IMR-90 (cell line): ENCODE measurements at regions not wholly inside any gene's neighbourhood (a gene's known extent, or its start where the extent isn't known, plus 50 kb on each side); places are given as distances from the start of the nearest gene placed in this dataset.

Experiments used
- ATAC-seq: fragments of 200-7000 bp; cut with Tn5 transposase; 2 replicates; pipeline ENCODE4 v1.9.1; 2020; ENCODE audit warnings: low read depth, mild to moderate bottlenecking, moderate library complexity
- BruUV-seq: library from RNA; stranded (reverse); fragments of 400-500 nt; replicated peaks from 2 replicates; lab custom pipeline; 2021; lab: Mats Ljungman, UMichigan
- CTCF ChIA-PET: fragments of 300-600 bp; formaldehyde crosslinking; extraction: SDS; loops from one replicate; lab custom pipeline; 2021; ENCODE audit warnings: antibody characterized with exemption; lab: Yijun Ruan, JAX
- POLR2A ChIA-PET: fragments of 300-600 bp; sonication (Branson Sonifier 250); formaldehyde crosslinking; loops from one replicate; lab custom pipeline; 2022; ENCODE audit warnings: antibody characterized with exemption; ENCODE audit not compliant: unreplicated experiment; lab: Charles Lee
- DNase-seq: peaks from one replicate; pipeline ENCODE4 v3.0.0; 2013
- H2AFZ ChIP-seq: replicated peaks from 2 replicates; pipeline ENCODE3; 2013; ENCODE audit warnings: low read length, mild to moderate bottlenecking; ENCODE audit not compliant: poor library complexity
- H2AK5ac ChIP-seq: 2 replicates; pipeline ENCODE4 v1.6.1; 2013; ENCODE audit warnings: low read depth, low read length, inconsistent platforms
- H2AK9ac ChIP-seq: replicated peaks from 2 replicates; pipeline ENCODE3; 2013; ENCODE audit warnings: mild to moderate bottlenecking, low read depth, low read length, moderate library complexity; ENCODE audit not compliant: poor library complexity
- H2BK120ac ChIP-seq: 2 replicates; pipeline ENCODE4 v1.6.1; 2013; ENCODE audit warnings: low read depth, low read length, inconsistent platforms
- H2BK15ac ChIP-seq: 3 replicates; pipeline ENCODE4 v1.6.1; 2013; ENCODE audit warnings: low read depth, low read length, inconsistent platforms
- H2BK20ac ChIP-seq: 2 replicates; pipeline ENCODE4 v1.6.1; 2013; ENCODE audit warnings: low read depth, mild to moderate bottlenecking, inconsistent platforms, low read length, moderate library complexity
- H2BK5ac ChIP-seq: 2 replicates; pipeline ENCODE4 v1.6.1; 2013; ENCODE audit warnings: mild to moderate bottlenecking, low read depth, low read length, inconsistent platforms; ENCODE audit not compliant: poor library complexity, severe bottlenecking
- H3K14ac ChIP-seq: replicated peaks from 2 replicates; pipeline ENCODE4 v1.6.1; 2013; ENCODE audit warnings: low read depth, low read length, inconsistent platforms
- H3K18ac ChIP-seq: 2 replicates; pipeline ENCODE4 v1.6.1; 2013; ENCODE audit warnings: low read depth, low read length, control low read depth
- H3K23ac ChIP-seq: 2 replicates; pipeline ENCODE4 v1.6.1; 2013; ENCODE audit warnings: low read depth, low read length, inconsistent platforms
- H3K27ac ChIP-seq: 2 replicates; pipeline ENCODE4 v1.5.1; 2013; ENCODE audit warnings: mild to moderate bottlenecking, control low read depth, low read length; ENCODE audit not compliant: insufficient read depth
- H3K27me3 ChIP-seq: 2 replicates; pipeline ENCODE4 v1.6.1; 2013; ENCODE audit warnings: low read length; ENCODE audit not compliant: control insufficient read depth, insufficient read depth
- H3K36me3 ChIP-seq: 2 replicates; pipeline ENCODE4 v1.6.1; 2013; ENCODE audit warnings: low read length, mixed read lengths; ENCODE audit not compliant: control insufficient read depth, insufficient read depth
- H3K4ac ChIP-seq: 2 replicates; pipeline ENCODE4 v1.6.1; 2013; ENCODE audit warnings: low read depth, low read length, inconsistent platforms
- H3K4me1 ChIP-seq: 2 replicates; pipeline ENCODE4 v1.6.1; 2013; ENCODE audit warnings: low read length, mixed read lengths; ENCODE audit not compliant: control insufficient read depth, insufficient read depth
- H3K4me2 ChIP-seq: 2 replicates; pipeline ENCODE4 v1.6.1; 2013; ENCODE audit warnings: low read depth, mild to moderate bottlenecking, control low read depth, low read length, moderate library complexity
- H3K4me3 ChIP-seq: 2 replicates; pipeline ENCODE4 v1.5.1; 2013; ENCODE audit warnings: low read depth, mild to moderate bottlenecking, control low read depth, low read length, moderate library complexity; ENCODE audit not compliant: insufficient read depth
- H3K56ac ChIP-seq: 2 replicates; pipeline ENCODE4 v1.6.1; 2013; ENCODE audit warnings: low read length, inconsistent platforms; ENCODE audit not compliant: insufficient read depth; ENCODE audit errors: extremely low read depth
- H3K79me1 ChIP-seq, 2 experiments: 2 replicates each; pipeline ENCODE4 v1.6.1; 2013; ENCODE audit warnings: low read length in 2 of 2, inconsistent platforms in 1 of 2, low read depth in 1 of 2
- H3K9ac ChIP-seq: 2 replicates; pipeline ENCODE4 v1.6.1; 2013; ENCODE audit warnings: low read depth, low read length, control low read depth
- H3K9me1 ChIP-seq: 2 replicates; pipeline ENCODE4 v1.6.1; 2013; ENCODE audit warnings: low read length, inconsistent platforms; ENCODE audit not compliant: insufficient read depth
- H3K9me3 ChIP-seq: 2 replicates; pipeline ENCODE4 v1.6.1; 2013; ENCODE audit warnings: low read length; ENCODE audit not compliant: control insufficient read depth, insufficient read depth
- H4K20me1 ChIP-seq: 2 replicates; pipeline ENCODE4 v1.6.1; 2013; ENCODE audit warnings: low read length, inconsistent platforms; ENCODE audit not compliant: insufficient read depth
- H4K5ac ChIP-seq: 2 replicates; pipeline ENCODE4 v1.6.1; 2013; ENCODE audit warnings: mild to moderate bottlenecking, low read depth, low read length, control low read depth
- H4K8ac ChIP-seq, 2 experiments: 2 replicates each; pipeline ENCODE4 v1.6.1; 2013; ENCODE audit warnings: low read depth in 2 of 2, low read length in 2 of 2, control low read depth in 1 of 2, inconsistent platforms in 1 of 2
- H4K91ac ChIP-seq: 2 replicates; pipeline ENCODE4 v1.6.1; 2013; ENCODE audit warnings: low read depth, low read length, inconsistent platforms; ENCODE audit not compliant: insufficient read depth
- BHLHE40 ChIP-seq: fragments of 150-350 bp; IDR thresholded peaks from 2 replicates; pipeline ENCODE4 v1.6.1; 2016; ENCODE audit warnings: mild to moderate bottlenecking, low read depth, low read length
- ELK1 ChIP-seq: fragments of 150-350 bp; IDR thresholded peaks from 2 replicates; pipeline ENCODE4 v1.6.1; 2016; ENCODE audit warnings: low read depth, mild to moderate bottlenecking, low read length, moderate library complexity, borderline replicate concordance
- FOS ChIP-seq: fragments of 150-350 bp; IDR thresholded peaks from 2 replicates; pipeline ENCODE4 v1.6.1; 2016; ENCODE audit warnings: low read depth, low read length
- MAFK ChIP-seq: IDR thresholded peaks from 2 replicates; pipeline ENCODE4 v1.6.1; 2012; ENCODE audit warnings: low read depth, low read length, improper control_type of control experiment
- MXI1 ChIP-seq: IDR thresholded peaks from 2 replicates; pipeline ENCODE4 v1.6.1; 2012; ENCODE audit warnings: low read depth, mild to moderate bottlenecking, low read length, moderate library complexity, borderline replicate concordance
- NFE2L2 ChIP-seq: fragments of 150-350 bp; IDR thresholded peaks from 2 replicates; pipeline ENCODE4 v1.6.1; 2016; ENCODE audit warnings: low read depth, mild to moderate bottlenecking, low read length
- POLR2A ChIP-seq: IDR thresholded peaks from 2 replicates; pipeline ENCODE4 v1.6.1; 2012; ENCODE audit warnings: mild to moderate bottlenecking, low read depth, low read length
- RAD21 ChIP-seq: IDR thresholded peaks from 2 replicates; pipeline ENCODE4 v1.6.1; 2012; ENCODE audit warnings: low read length, improper control_type of control experiment
- RCOR1 ChIP-seq: IDR thresholded peaks from 2 replicates; pipeline ENCODE4 v1.6.1; 2012; ENCODE audit warnings: mild to moderate bottlenecking, low read length, improper control_type of control experiment; ENCODE audit not compliant: insufficient replicate concordance
- RFX5 ChIP-seq: IDR thresholded peaks from 2 replicates; pipeline ENCODE4 v1.8.0; 2012; ENCODE audit warnings: low read depth, mild to moderate bottlenecking, low read length, moderate library complexity
- SMC3 ChIP-seq: fragments of 150-350 bp; IDR thresholded peaks from 2 replicates; pipeline ENCODE4 v1.6.1; 2016; ENCODE audit warnings: low read depth, mild to moderate bottlenecking, antibody characterized with exemption, low read length, moderate library complexity
- USF2 ChIP-seq: fragments of 150-350 bp; IDR thresholded peaks from 2 replicates; pipeline ENCODE4 v1.6.1; 2017; ENCODE audit warnings: mild to moderate bottlenecking, antibody characterized with exemption, low read length, low read depth
- WGBS, 2 experiments: methylation state at CpG; one replicate each; pipeline versions ENCODE4 v1.1.5 to v1.1.7; 2013; ENCODE audit warnings: missing lambda C conversion rate in 2 of 2; ENCODE audit not compliant: insufficient read length in 1 of 2; ENCODE audit errors: extremely low coverage in 2 of 2; 5-methylcytosine and 5-hydroxymethylcytosine counted together
- dilution Hi-C: fragments of 300-500 bp; cut with HindIII; formaldehyde crosslinking; loops from one replicate; pipeline ENCODE4 v1.14.3; 2018; ENCODE audit warnings: low sequenced_read_pairs; ENCODE audit not compliant: unreplicated experiment
- in situ Hi-C: fragments of 300-500 bp; cut with MboI; formaldehyde crosslinking; loops from 3 replicates; pipeline ENCODE4 v1.14.3; 2019; ENCODE audit warnings: low sequenced_read_pairs, inconsistent platforms, mixed read lengths
- intact Hi-C: fragments of 100-400 bp; cut with micrococcal nuclease; formaldehyde crosslinking; loops from 2 replicates; pipeline ENCODE4 v1.10.0; 2022

GRCh38 chr4:14392378-14392777 lies 609.9 kb upstream of the CPEB2 start:
- Histone ChIP-seq H2BK20ac (no peak overlapping the region), H2AFZ (no peak overlapping the region), H3K23ac (no peak overlapping the region), H3K9ac (no peak overlapping the region), H3K4me2 (no peak overlapping the region), H2AK9ac (no peak overlapping the region), H3K27ac (no peak overlapping the region), H4K91ac (no peak overlapping the region), H4K8ac (no peak overlapping the region), H3K36me3 (no peaks in the 10 kb centered on the region), H2AK5ac (no peak overlapping the region), H3K9me1 (no peaks in the 10 kb centered on the region), H3K79me1 (no peaks in the 10 kb centered on the region), H4K5ac (no peak overlapping the region), H3K4ac (no peak overlapping the region), H4K20me1 (no peaks in the 10 kb centered on the region), H2BK120ac (no peak overlapping the region), H3K4me3 (no peak overlapping the region), H3K27me3 (no peaks in the 10 kb centered on the region), H2BK5ac (no peak overlapping the region), H3K4me1 (no peaks in the 10 kb centered on the region), H3K14ac (no peak overlapping the region), H3K18ac (no peak overlapping the region), H3K56ac (no peak overlapping the region), H3K9me3 (no peaks in the 10 kb centered on the region), H2BK15ac (no peak overlapping the region)
- no TSS peak for BruUV-seq
- ChIA-PET CTCF (no interaction called here), POLR2A (no interaction called here)
- ATAC-seq, result no peak
- WGBS, 2 experiments, result no CpG with 5 or more reads among the region's 4 CpGs
- TF ChIP-seq RFX5 (no peak), RAD21 (no peak), SMC3 (no peak), BHLHE40 (no peak), POLR2A (no peak), USF2 (no peak), ELK1 (no peak), MAFK (no peak), NFE2L2 (no peak), FOS (no peak), MXI1 (no peak), RCOR1 (no peak)
- in situ Hi-C loops, result no loop called here
- dilution Hi-C loops, result no loop called here
- intact Hi-C loops, result no loop called here
- no peak for DNase-seq
